ENCODE measurements at regions not wholly inside any gene's neighbourhood (a gene's known extent, or its start where the extent isn't known, plus 50 kb on each side); places are given as distances from the start of the nearest gene placed in this dataset.

DNA sequence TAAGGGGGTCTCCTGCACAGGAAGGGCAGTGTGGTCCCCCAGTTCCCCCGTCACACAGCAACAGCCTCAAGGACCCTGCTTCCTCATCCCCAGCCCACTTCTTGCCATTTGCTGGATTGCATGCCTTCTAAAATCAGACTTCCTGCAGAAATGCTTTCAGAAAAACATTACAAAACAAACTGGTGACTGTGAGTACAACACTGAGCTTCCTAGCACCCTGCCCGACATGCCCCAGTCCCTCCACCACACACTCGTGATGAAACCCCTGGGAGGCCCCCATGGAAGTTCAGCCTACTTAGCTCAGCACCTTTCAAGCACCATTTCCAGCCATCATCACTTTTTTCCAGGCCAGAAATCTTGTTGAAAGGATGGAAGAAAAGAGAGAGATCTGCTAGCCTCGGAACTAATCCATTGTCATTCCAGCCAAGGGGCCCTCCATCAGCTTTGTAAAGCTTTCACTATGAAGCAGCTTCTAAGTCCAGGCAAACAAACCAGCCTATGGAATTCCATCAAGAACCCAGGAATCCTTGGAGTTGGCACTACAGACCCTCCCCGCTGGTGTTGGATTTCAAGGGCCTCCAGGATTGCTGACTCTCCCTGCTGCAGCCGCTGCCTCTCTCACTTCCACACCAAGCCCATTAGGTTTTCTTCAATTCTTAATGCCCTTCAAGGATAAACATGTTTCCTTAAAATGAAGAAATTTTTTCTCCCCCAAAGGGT lies 114.6 kb downstream of the C5orf15 start:
- no peak overlapping the region for H3K27ac ChIP-seq (ENCODE audit: low read depth in 1 of 2, low read length in 2 of 2)
- H3K4me3 ChIP-seq (ENCODE audit: low read length): no peak overlapping the region
- ATAC-seq (ENCODE audit: poor library complexity) (no peak), DNase-seq (no peak)
- H3K4me3 Mint-ChIP-seq: no peak overlapping the region
- H3K27me3 Mint-ChIP-seq: peaks cover 26% of the 10 kb centered on the region
- H3K4me1 Mint-ChIP-seq (ENCODE audit: low read depth): no peaks in the 10 kb centered on the region
- POLR2A ChIA-PET: no interaction called here
- no peak overlapping the region for H3K27ac Mint-ChIP-seq
- TF ChIP-seq, protein P1, sequence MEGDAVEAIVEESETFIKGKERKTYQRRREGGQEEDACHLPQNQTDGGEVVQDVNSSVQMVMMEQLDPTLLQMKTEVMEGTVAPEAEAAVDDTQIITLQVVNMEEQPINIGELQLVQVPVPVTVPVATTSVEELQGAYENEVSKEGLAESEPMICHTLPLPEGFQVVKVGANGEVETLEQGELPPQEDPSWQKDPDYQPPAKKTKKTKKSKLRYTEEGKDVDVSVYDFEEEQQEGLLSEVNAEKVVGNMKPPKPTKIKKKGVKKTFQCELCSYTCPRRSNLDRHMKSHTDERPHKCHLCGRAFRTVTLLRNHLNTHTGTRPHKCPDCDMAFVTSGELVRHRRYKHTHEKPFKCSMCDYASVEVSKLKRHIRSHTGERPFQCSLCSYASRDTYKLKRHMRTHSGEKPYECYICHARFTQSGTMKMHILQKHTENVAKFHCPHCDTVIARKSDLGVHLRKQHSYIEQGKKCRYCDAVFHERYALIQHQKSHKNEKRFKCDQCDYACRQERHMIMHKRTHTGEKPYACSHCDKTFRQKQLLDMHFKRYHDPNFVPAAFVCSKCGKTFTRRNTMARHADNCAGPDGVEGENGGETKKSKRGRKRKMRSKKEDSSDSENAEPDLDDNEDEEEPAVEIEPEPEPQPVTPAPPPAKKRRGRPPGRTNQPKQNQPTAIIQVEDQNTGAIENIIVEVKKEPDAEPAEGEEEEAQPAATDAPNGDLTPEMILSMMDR (IDR thresholded peaks at IDR 0.05): no peak
- H3K36me3 ChIP-seq (ENCODE audit: insufficient read depth, low read length): no peaks in the 10 kb centered on the region
- H3K9me3 ChIP-seq (ENCODE audit: control insufficient read depth in 1 of 2, insufficient read depth in 1 of 2, low read length in 2 of 2): peaks cover 0 to 13% of the 10 kb centered on the region in 2 experiments
- no peaks in the 10 kb centered on the region for H3K27me3 ChIP-seq (ENCODE audit: control insufficient read depth in 1 of 2, insufficient read depth in 2 of 2, low read length in 2 of 2)
- H3K4me1 ChIP-seq (ENCODE audit: insufficient read depth, low read length): no peaks in the 10 kb centered on the region
- CTCF ChIA-PET: no interaction called here
- no peaks in the 10 kb centered on the region for H3K36me3 Mint-ChIP-seq (ENCODE audit: low read depth)
- no peaks in the 10 kb centered on the region for H3K9me3 Mint-ChIP-seq
- intact Hi-C loops (cut with DNase I, micrococcal nuclease): no loop called here

DNA sequence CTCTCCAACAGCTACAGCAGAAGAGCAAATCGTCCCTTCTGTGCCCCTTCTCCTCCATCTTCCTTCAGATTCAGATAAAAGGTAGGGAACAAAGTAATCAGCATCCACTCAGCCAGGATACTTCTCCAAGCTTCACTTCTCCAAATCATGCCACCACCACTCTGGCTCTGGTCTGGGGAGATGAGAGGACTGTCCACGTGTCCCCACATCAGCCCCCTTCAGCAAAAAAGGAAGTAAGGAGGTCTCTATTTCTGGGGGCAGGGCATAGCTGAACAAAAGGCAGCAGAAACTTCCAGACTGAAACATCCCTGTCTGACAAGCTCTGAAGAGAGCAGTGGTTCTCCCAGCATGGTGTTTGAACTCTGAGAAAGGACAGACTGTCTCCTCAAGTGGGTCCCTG lies 116.9 kb downstream of the C5orf15 start:
- Histone ChIP-seq H3K4me1 (ENCODE audit: insufficient read depth, low read length) (peaks cover 3% of the 10 kb centered on the region), H3K27ac (ENCODE audit: low read depth in 1 of 2, low read length in 2 of 2) (no peak overlapping the region), H3K27me3 (ENCODE audit: control insufficient read depth in 1 of 2, insufficient read depth in 2 of 2, low read length in 2 of 2) (no peaks in the 10 kb centered on the region), H3K36me3 (ENCODE audit: insufficient read depth, low read length) (no peaks in the 10 kb centered on the region), H3K9me3 (ENCODE audit: control insufficient read depth in 1 of 2, insufficient read depth in 1 of 2, low read length in 2 of 2) (no peaks in the 10 kb centered on the region), H3K4me3 (ENCODE audit: low read length) (no peak overlapping the region)
- Mint-ChIP-seq H3K36me3 (ENCODE audit: low read depth) (no peaks in the 10 kb centered on the region), H3K4me3 (no peak overlapping the region), H3K27ac (no peak overlapping the region), H3K4me1 (ENCODE audit: low read depth) (peaks cover 6% of the 10 kb centered on the region), H3K27me3 (peaks cover 36% of the 10 kb centered on the region), H3K9me3 (no peaks in the 10 kb centered on the region)
- intact Hi-C loops (cut with DNase I, micrococcal nuclease): no loop called here
- TF ChIP-seq, protein P1 (IDR thresholded peaks at IDR 0.05): no peak
- ChIA-PET POLR2A (no interaction called here), CTCF (no interaction called here)
- DNase-seq (no peak), ATAC-seq (ENCODE audit: poor library complexity) (no peak)

DNA sequence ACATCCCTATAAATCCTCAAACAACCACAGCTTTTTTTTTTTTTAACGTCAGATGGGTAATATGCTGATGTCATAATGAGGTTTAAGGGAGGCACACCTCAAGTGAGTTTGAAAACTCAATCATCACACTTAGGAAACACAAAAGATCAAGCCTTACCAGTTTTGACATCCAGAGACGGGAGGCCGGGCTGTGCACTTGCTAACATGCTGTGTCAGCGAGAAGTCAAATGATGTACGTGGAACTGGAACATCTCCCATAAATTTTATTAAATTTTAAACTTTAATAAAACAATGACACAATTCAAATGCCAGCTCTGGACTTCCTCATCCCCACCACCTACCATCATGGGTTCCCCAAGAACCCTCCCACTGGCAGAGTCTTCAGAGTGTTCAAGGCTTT lies 117.6 kb downstream of the C5orf15 start:
- no peaks in the 10 kb centered on the region for H3K36me3 Mint-ChIP-seq (ENCODE audit: low read depth)
- peaks cover 36% of the 10 kb centered on the region for H3K27me3 Mint-ChIP-seq
- peaks cover 6% of the 10 kb centered on the region for H3K4me1 Mint-ChIP-seq (ENCODE audit: low read depth)
- no peaks in the 10 kb centered on the region for H3K36me3 ChIP-seq (ENCODE audit: insufficient read depth, low read length)
- H3K9me3 Mint-ChIP-seq: no peaks in the 10 kb centered on the region
- TF ChIP-seq, protein P1 (IDR thresholded peaks at IDR 0.05): no peak
- no peak overlapping the region for H3K4me3 Mint-ChIP-seq
- CTCF ChIA-PET: no interaction called here
- ATAC-seq (ENCODE audit: poor library complexity) (no peak), DNase-seq (no peak)
- no peaks in the 10 kb centered on the region for H3K9me3 ChIP-seq (ENCODE audit: control insufficient read depth in 1 of 2, insufficient read depth in 1 of 2, low read length in 2 of 2)
- peaks cover 3% of the 10 kb centered on the region for H3K4me1 ChIP-seq (ENCODE audit: insufficient read depth, low read length)
- H3K27me3 ChIP-seq (ENCODE audit: control insufficient read depth in 1 of 2, insufficient read depth in 2 of 2, low read length in 2 of 2): no peaks in the 10 kb centered on the region
- intact Hi-C loops (cut with DNase I, micrococcal nuclease): no loop called here
- no peak overlapping the region for H3K4me3 ChIP-seq (ENCODE audit: low read length)
- H3K27ac ChIP-seq (ENCODE audit: low read depth in 1 of 2, low read length in 2 of 2): no peak overlapping the region
- POLR2A ChIA-PET: no interaction called here
- H3K27ac Mint-ChIP-seq: no peak overlapping the region
